Ramos (cell line): ENCODE measurements at regions not wholly inside any gene's neighbourhood (a gene's known extent, or its start where the extent isn't known, plus 50 kb on each side); places are given as distances from the start of the nearest gene placed in this dataset.

ENCODE experiments used
- in situ Hi-C: fragments of 300-500 bp; cut with MboI; formaldehyde crosslinking; loops from one replicate; pipeline ENCODE4 v1.14.3; 2022; ENCODE audit warnings: low sequenced_read_pairs; ENCODE audit not compliant: unreplicated experiment

GRCh38 chr2:120577721-120578295 is 157.9 kb upstream of the GLI2 start:
- in situ Hi-C loops, result no loop called here

GRCh38 chr2:120578576-120579352 is 156.9 kb upstream of the GLI2 start:
- in situ Hi-C loops, result no loop called here

GRCh38 chr2:120579916-120580685 is 155.6 kb upstream of the GLI2 start:
- in situ Hi-C loops, result no loop called here

- in situ Hi-C loops, result no loop called here
Observed at GRCh38 chr2:120580709-120581108, 155.0 kb upstream of the GLI2 start.

GRCh38 chr2:120583121-120583520 is 152.5 kb upstream of the GLI2 start:
- in situ Hi-C loops, result no loop called here

GRCh38 chr2:120583851-120584570 is 151.7 kb upstream of the GLI2 start:
- in situ Hi-C loops, result no loop called here

GRCh38 chr2:120586507-120587278 is 149.0 kb upstream of the GLI2 start:
- in situ Hi-C loops, result no loop called here

GRCh38 chr2:120587279-120587996 is 148.2 kb upstream of the GLI2 start:
- in situ Hi-C loops, result no loop called here

GRCh38 chr2:120587997-120588336 is 147.7 kb upstream of the GLI2 start:
- in situ Hi-C loops, result no loop called here

GRCh38 chr2:120589771-120590608 is 145.7 kb upstream of the GLI2 start:
- in situ Hi-C loops, result no loop called here

- in situ Hi-C loops, result no loop called here
Observed at GRCh38 chr2:120590841-120591240, 144.8 kb upstream of the GLI2 start.

GRCh38 chr2:120591572-120591971 is 144.1 kb upstream of the GLI2 start:
- in situ Hi-C loops, result no loop called here

- in situ Hi-C loops, result no loop called here
Observed at GRCh38 chr2:120592084-120592483, 143.6 kb upstream of the GLI2 start.

- in situ Hi-C loops, result no loop called here
Observed at GRCh38 chr2:120593921-120594686, 141.6 kb upstream of the GLI2 start.

- in situ Hi-C loops, result no loop called here
Observed at GRCh38 chr2:120594856-120595685, 140.6 kb upstream of the GLI2 start.

GRCh38 chr2:120595739-120596138 is 139.9 kb upstream of the GLI2 start:
- in situ Hi-C loops, result no loop called here
